BE2C (cell line): ENCODE measurements at regions not wholly inside any gene's neighbourhood (a gene's known extent, or its start where the extent isn't known, plus 50 kb on each side); places are given as distances from the start of the nearest gene placed in this dataset.

Source experiments
- DNase-seq: peaks from one replicate; pipeline ENCODE4 v3.0.0-alpha.2; 2020
- H3K27me3 ChIP-seq: fragments of 250-450 bp; sonication (Bioruptor Pico); 2 replicates; pipeline ENCODE4 v1.5.1; 2020; ENCODE audit warnings: mild to moderate bottlenecking
- H3K36me3 ChIP-seq: fragments of 250-450 bp; sonication (Bioruptor Pico); 2 replicates; pipeline ENCODE4 v1.5.1; 2020; ENCODE audit warnings: mild to moderate bottlenecking
- H3K4me1 ChIP-seq: fragments of 250-450 bp; sonication (Bioruptor Pico); 2 replicates; pipeline ENCODE4 v1.5.1; 2020
- H3K4me3 ChIP-seq: 2 replicates; pipeline ENCODE4 v1.5.1; 2011; ENCODE audit warnings: low read depth, low read length
- H3K9me3 ChIP-seq: fragments of 250-450 bp; sonication (Bioruptor Pico); 2 replicates; pipeline ENCODE4 v1.5.1; 2020
- TF ChIP-seq, protein P1 (sequence below): IDR thresholded peaks from 2 replicates; pipeline ENCODE4 v1.5.1; 2012; ENCODE audit warnings: mild to moderate bottlenecking, low read depth, low read length

GRCh38 chr4:72899621-72900020, 169.9 kb downstream of the COX18 start:
- DNase-seq = no peak
- TF ChIP-seq, protein P1, sequence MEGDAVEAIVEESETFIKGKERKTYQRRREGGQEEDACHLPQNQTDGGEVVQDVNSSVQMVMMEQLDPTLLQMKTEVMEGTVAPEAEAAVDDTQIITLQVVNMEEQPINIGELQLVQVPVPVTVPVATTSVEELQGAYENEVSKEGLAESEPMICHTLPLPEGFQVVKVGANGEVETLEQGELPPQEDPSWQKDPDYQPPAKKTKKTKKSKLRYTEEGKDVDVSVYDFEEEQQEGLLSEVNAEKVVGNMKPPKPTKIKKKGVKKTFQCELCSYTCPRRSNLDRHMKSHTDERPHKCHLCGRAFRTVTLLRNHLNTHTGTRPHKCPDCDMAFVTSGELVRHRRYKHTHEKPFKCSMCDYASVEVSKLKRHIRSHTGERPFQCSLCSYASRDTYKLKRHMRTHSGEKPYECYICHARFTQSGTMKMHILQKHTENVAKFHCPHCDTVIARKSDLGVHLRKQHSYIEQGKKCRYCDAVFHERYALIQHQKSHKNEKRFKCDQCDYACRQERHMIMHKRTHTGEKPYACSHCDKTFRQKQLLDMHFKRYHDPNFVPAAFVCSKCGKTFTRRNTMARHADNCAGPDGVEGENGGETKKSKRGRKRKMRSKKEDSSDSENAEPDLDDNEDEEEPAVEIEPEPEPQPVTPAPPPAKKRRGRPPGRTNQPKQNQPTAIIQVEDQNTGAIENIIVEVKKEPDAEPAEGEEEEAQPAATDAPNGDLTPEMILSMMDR = no peak
- no peaks in the 10 kb centered on the region for H3K9me3 ChIP-seq
- H3K4me3 ChIP-seq = no peak overlapping the region
- no peaks in the 10 kb centered on the region for H3K27me3 ChIP-seq
- H3K4me1 ChIP-seq = no peaks in the 10 kb centered on the region
- no peaks in the 10 kb centered on the region for H3K36me3 ChIP-seq

- Histone ChIP-seq H3K36me3 (no peaks in the 10 kb centered on the region), H3K9me3 (no peaks in the 10 kb centered on the region), H3K4me3 (no peak overlapping the region), H3K27me3 (no peaks in the 10 kb centered on the region), H3K4me1 (no peaks in the 10 kb centered on the region)
- DNase-seq = no peak
- TF ChIP-seq, protein P1 = no peak
These were observed 170.3 kb downstream of the COX18 start for GRCh38 chr4:72899214-72899613.

- DNase-seq = no peak
- no peaks in the 10 kb centered on the region for H3K4me1 ChIP-seq
- no peak overlapping the region for H3K4me3 ChIP-seq
- TF ChIP-seq, protein P1 = no peak
- H3K9me3 ChIP-seq = no peaks in the 10 kb centered on the region
- no peaks in the 10 kb centered on the region for H3K36me3 ChIP-seq
- H3K27me3 ChIP-seq = no peaks in the 10 kb centered on the region
These were observed 173.0 kb downstream of the COX18 start for GRCh38 chr4:72896515-72896914.

GRCh38 chr4:72895408-72895807, 174.1 kb downstream of the COX18 start:
- DNase-seq = no peak
- H3K9me3 ChIP-seq = no peaks in the 10 kb centered on the region
- TF ChIP-seq, protein P1 = no peak
- no peaks in the 10 kb centered on the region for H3K4me1 ChIP-seq
- H3K27me3 ChIP-seq = no peaks in the 10 kb centered on the region
- H3K36me3 ChIP-seq = no peaks in the 10 kb centered on the region
- H3K4me3 ChIP-seq = no peak overlapping the region

DNA sequence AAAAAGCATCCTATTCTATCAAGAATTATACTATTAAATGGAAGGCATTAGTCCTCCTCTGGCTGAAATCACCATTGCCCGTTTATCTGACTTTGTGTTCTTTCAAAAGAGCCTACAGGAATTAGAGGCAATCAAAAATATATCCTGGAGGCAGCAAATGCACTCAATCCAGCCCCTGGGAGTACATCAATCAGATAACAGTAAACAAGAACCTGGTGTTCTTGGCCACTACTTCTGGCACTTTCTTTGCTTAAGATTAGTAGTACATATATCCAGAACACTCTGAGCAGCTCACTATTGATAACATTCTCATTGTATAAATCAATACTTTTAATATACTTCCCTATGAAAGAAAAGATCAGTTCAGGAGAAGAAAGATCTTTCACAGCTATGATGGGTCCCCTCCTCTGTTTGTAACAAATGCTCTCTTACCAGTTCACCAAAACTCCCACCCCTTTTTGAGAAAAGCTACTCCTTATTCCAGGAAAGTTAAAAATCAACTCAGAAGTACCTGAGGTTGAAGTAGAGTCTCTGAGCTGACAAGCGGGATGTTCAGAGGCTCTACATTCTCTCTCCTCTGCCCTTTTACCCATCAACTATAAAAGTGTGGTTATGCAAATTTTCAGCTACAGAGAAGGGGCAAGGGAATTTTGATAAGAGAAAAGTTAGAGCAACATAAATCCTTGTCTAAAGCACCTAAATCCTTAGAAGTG, 176.0 kb downstream of the COX18 start:
- Histone ChIP-seq H3K36me3 (no peaks in the 10 kb centered on the region), H3K27me3 (no peaks in the 10 kb centered on the region), H3K4me1 (no peaks in the 10 kb centered on the region), H3K4me3 (no peak overlapping the region), H3K9me3 (no peaks in the 10 kb centered on the region)
- DNase-seq = no peak
- TF ChIP-seq, protein P1 = no peak

DNA sequence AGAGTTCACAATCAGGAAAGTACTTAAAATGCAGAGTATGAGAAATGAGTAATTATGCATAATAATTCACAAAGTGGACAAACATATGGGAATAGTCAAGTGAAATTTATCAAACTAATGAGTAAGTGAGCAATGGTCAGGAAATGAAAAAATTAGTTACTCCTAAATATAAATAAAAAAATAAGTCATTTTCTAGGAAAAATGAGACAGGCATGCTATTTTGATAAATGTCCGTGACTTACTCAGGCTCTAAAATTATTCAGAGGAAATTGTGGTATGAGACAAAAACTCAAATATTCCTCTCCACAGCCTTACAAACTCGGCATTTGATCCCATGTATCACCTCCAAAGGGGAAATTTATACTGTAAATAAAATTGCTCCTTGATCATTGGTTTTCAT, 181.2 kb downstream of the COX18 start:
- no peaks in the 10 kb centered on the region for H3K9me3 ChIP-seq
- no peaks in the 10 kb centered on the region for H3K27me3 ChIP-seq
- no peak overlapping the region for H3K4me3 ChIP-seq
- H3K36me3 ChIP-seq = no peaks in the 10 kb centered on the region
- TF ChIP-seq, protein P1 = no peak
- no peak for DNase-seq
- H3K4me1 ChIP-seq = no peaks in the 10 kb centered on the region
